ENCODE measurements at regions not wholly inside any gene's neighbourhood (a gene's known extent, or its start where the extent isn't known, plus 50 kb on each side); places are given as distances from the start of the nearest gene placed in this dataset.

DNA sequence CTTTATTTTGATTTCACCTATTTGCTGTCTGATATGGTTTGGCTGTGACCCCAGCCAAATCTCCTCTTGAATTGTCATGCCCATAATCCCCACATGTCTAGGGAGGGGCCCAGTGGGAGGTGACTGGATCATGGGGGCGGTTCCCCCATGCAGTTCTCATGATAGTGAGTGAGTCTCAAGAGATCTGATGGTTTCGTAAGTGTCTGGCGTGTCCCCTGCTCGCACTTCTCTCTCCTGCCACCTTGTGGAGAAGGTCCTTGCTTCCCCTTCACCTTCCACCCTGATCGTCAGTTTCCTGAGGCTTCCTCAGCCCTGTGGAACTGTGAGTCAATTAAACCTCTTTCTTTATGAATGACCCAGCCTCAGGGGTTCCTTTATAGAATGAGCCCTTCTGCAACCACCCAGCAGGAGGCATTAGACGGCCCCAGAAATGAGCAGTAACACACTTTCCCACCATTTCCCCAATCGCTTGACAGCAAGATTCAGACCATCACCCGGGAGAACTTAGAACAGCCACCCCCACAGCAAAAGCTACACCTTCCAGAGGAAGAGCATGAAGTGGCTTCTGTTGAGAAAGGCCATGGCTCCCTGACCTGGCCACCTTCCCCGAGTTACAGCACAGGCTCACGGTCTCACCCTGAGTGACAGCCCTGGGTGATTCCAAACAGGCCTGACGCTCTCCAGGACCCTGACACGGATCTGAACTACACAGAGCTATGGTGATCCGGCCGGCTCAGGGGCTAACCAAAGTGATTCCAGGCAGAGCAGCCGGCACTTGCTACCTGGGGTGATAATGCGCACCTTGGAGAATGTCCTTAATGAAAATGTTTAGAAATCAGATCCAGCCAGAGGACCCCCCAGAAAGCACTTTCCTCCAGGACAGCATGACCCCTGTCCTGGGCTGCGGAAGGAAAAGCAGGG, 131.2 kb upstream of the CDH4 start:
- Histone ChIP-seq H3K4me3 (ENCODE audit: low read depth in 2 of 2, low read length in 1 of 2) (no peak overlapping the region), H3K27me3 (ENCODE audit: insufficient read depth) (no peaks in the 10 kb centered on the region), H3K4me2 (no peak overlapping the region), H2AFZ (ENCODE audit: low read depth) (no peak overlapping the region), H3K27ac (ENCODE audit: low read depth in 2 of 2, low read length in 1 of 2) (no peak overlapping the region), H3K36me3 (replicated peaks in 1 of 2; ENCODE audit: control insufficient read depth in 1 of 2, insufficient read depth in 2 of 2, low read length in 1 of 2) (no peaks in the 10 kb centered on the region), H4K20me1 (ENCODE audit: insufficient read depth) (no peaks in the 10 kb centered on the region), H3K9ac (no peak overlapping the region), H3K9me3 (no peaks in the 10 kb centered on the region), H3F3A (replicated peaks; ENCODE audit: insufficient read depth) (no peaks in the 10 kb centered on the region), H3K79me2 (ENCODE audit: insufficient read depth) (no peaks in the 10 kb centered on the region), H3K9me2 (no peaks in the 10 kb centered on the region), H3K4me1 (ENCODE audit: control insufficient read depth in 1 of 2, insufficient read depth in 2 of 2, low read depth in 1 of 2, low read length in 1 of 2) (no peaks in the 10 kb centered on the region)
- ChIA-PET CTCF (interaction anchor here (0.8 kb wide), 2 partner anchors 9 to 916 kb away, joined by 3 read pairs; no protein-coding TSS in a partner anchor), POLR2A (no interaction called here)
- TF ChIP-seq USF2 (IDR thresholded peaks at IDR 0.05; ENCODE audit: borderline replicate concordance, low read depth, low read length) (no peak), RAD21 (IDR thresholded peaks at IDR 0.05; ENCODE audit: low read length) (peak; percentile 48), SIN3A (IDR thresholded peaks at IDR 0.05; ENCODE audit: borderline replicate concordance, low read depth, low read length) (no peak), SMC3 (IDR thresholded peaks at IDR 0.05; ENCODE audit: low read depth, low read length) (peak; percentile 37; the same call in 1 of the 2 replicates), MXI1 (IDR thresholded peaks at IDR 0.05; ENCODE audit: low read depth, low read length) (no peak), POLR2AphosphoS5 (IDR thresholded peaks at IDR 0.05; ENCODE audit: low read depth, low read length) (no peak)
- TF ChIP-seq, protein P1, sequence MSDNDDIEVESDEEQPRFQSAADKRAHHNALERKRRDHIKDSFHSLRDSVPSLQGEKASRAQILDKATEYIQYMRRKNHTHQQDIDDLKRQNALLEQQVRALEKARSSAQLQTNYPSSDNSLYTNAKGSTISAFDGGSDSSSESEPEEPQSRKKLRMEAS (IDR thresholded peaks at IDR 0.05; ENCODE audit: low read depth) = no peak
- no peak for DNase-seq
- 26% methylated on average over 11 of the region's 17 CpGs for WGBS (ENCODE audit: low lambda C conversion rate)

DNA sequence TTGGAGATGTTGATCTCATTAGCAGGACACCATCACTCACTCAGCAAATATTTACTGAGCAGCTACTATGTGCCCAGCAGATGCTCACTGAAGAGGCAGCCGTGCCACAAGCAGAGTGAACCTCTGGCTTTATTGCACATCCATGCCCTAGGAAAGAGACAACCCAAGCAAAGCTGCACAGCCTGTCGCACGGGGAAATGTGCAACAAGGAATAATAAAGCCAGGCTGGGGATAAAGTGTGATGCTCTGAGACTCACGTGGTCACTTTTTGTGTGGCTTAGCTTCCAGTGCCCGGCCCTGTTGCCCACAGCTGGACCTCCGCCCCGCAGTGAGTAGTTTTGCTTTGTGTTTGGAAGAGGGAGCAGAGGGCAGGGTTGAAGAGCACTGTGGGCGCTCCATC, 130.4 kb upstream of the CDH4 start:
- no peaks in the 10 kb centered on the region for H3K4me1 ChIP-seq (ENCODE audit: control insufficient read depth in 1 of 2, insufficient read depth in 2 of 2, low read depth in 1 of 2, low read length in 1 of 2)
- no peaks in the 10 kb centered on the region for H3K79me2 ChIP-seq (ENCODE audit: insufficient read depth)
- H3K4me2 ChIP-seq = no peak overlapping the region
- WGBS (ENCODE audit: low lambda C conversion rate) = 61% methylated on average over 8 of the region's 8 CpGs
- no peaks in the 10 kb centered on the region for H3K9me2 ChIP-seq
- no peak for TF ChIP-seq TAF1 (IDR thresholded peaks at IDR 0.05; ENCODE audit: borderline replicate concordance, low read depth, low read length)
- TF ChIP-seq, protein P2, sequence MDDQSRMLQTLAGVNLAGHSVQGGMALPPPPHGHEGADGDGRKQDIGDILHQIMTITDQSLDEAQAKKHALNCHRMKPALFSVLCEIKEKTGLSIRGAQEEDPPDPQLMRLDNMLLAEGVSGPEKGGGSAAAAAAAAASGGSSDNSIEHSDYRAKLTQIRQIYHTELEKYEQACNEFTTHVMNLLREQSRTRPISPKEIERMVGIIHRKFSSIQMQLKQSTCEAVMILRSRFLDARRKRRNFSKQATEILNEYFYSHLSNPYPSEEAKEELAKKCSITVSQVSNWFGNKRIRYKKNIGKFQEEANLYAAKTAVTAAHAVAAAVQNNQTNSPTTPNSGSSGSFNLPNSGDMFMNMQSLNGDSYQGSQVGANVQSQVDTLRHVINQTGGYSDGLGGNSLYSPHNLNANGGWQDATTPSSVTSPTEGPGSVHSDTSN (IDR thresholded peaks at IDR 0.05) = no peak
- no peak for TF ChIP-seq YY1 (IDR thresholded peaks at IDR 0.05; ENCODE audit: low read depth)
- no peak for TF ChIP-seq RCOR1 (IDR thresholded peaks at IDR 0.05; ENCODE audit: low read length)
- no peak for TF ChIP-seq RAD21 (IDR thresholded peaks at IDR 0.05; ENCODE audit: low read length)
- no peak for TF ChIP-seq NRF1 (IDR thresholded peaks at IDR 0.05; ENCODE audit: low read depth, low read length)
- no peak for DNase-seq
- no peak overlapping the region for H3K27ac ChIP-seq (ENCODE audit: low read depth in 2 of 2, low read length in 1 of 2)
- ChIA-PET CTCF (no interaction called here), POLR2A (no interaction called here)
- no peaks in the 10 kb centered on the region for H3K9me3 ChIP-seq
- no peaks in the 10 kb centered on the region for H3K27me3 ChIP-seq (ENCODE audit: insufficient read depth)
- no peaks in the 10 kb centered on the region for H3K36me3 ChIP-seq (replicated peaks in 1 of 2; ENCODE audit: control insufficient read depth in 1 of 2, insufficient read depth in 2 of 2, low read length in 1 of 2)
- no peaks in the 10 kb centered on the region for H3F3A ChIP-seq (replicated peaks; ENCODE audit: insufficient read depth)
- no peak overlapping the region for H3K9ac ChIP-seq
- no peak overlapping the region for H3K4me3 ChIP-seq (ENCODE audit: low read depth in 2 of 2, low read length in 1 of 2)
- H4K20me1 ChIP-seq (ENCODE audit: insufficient read depth) = no peaks in the 10 kb centered on the region
- H2AFZ ChIP-seq (ENCODE audit: low read depth) = no peak overlapping the region

All from SK-N-SH (cell line).